Progenitor cell of endocrine pancreas (in vitro differentiated cells): ENCODE measurements at regions not wholly inside any gene's neighbourhood (a gene's known extent, or its start where the extent isn't known, plus 50 kb on each side); places are given as distances from the start of the nearest gene placed in this dataset.

Experiments
- DNase-seq: peaks from one replicate; pipeline ENCODE4 v3.0.0; 2021; ENCODE audit warnings: low spot score; ENCODE audit not compliant: unreplicated experiment
- H3K27ac Mint-ChIP-seq: 2 replicates; pipeline ENCODE4 v1.8.0; 2021; ENCODE audit warnings: mild to moderate bottlenecking, moderate library complexity, mixed read lengths
- H3K27me3 Mint-ChIP-seq: 2 replicates; pipeline ENCODE4 v1.8.0; 2021; ENCODE audit warnings: mixed read lengths
- H3K36me3 Mint-ChIP-seq: 2 replicates; pipeline ENCODE4 v1.8.0; 2022; ENCODE audit warnings: mixed read lengths; ENCODE audit not compliant: insufficient read depth
- H3K4me1 Mint-ChIP-seq: 2 replicates; pipeline ENCODE4 v1.8.0; 2021; ENCODE audit warnings: low read depth, mixed read lengths
- H3K4me3 Mint-ChIP-seq: 2 replicates; pipeline ENCODE4 v1.8.0; 2021; ENCODE audit warnings: low read depth, mild to moderate bottlenecking, moderate library complexity, mixed read lengths
- H3K9me3 Mint-ChIP-seq: 2 replicates; pipeline ENCODE4 v1.8.0; 2021; ENCODE audit warnings: low read depth, mixed read lengths
- TF ChIP-seq, protein P1 (sequence below): fragments of 200-600 bp; sonication (generic); IDR thresholded peaks from one replicate; pipeline ENCODE4 v1.5.0; 2021; ENCODE audit warnings: antibody characterized with exemption, mild to moderate bottlenecking; ENCODE audit not compliant: unreplicated experiment

DNA sequence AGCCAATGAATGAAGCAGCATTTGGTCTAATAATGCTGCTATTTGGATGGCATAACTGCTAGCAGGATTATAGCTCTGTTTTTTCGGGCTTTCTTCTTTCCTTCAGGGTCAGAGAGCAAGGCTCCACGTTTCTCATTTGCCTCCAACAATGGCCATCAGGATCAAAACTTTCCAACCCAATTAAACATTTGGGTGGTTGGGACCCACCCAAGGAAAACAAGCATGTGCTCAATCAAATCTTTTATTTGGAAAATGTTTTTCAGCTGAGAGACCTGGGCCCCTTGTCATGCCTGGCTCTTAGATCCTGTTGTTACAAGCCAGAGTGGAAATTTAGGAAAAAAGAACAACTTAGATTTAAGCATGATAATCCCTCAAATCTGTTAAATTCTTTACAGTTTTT lies 373.1 kb upstream of the USP24 start:
- Mint-ChIP-seq H3K36me3 (no peaks in the 10 kb centered on the region), H3K9me3 (no peaks in the 10 kb centered on the region), H3K4me1 (peaks cover 10% of the 10 kb centered on the region), H3K27me3 (peaks cover 19% of the 10 kb centered on the region), H3K4me3 (no peak overlapping the region), H3K27ac (no peak overlapping the region)
- no peak for DNase-seq
- TF ChIP-seq, protein P1, sequence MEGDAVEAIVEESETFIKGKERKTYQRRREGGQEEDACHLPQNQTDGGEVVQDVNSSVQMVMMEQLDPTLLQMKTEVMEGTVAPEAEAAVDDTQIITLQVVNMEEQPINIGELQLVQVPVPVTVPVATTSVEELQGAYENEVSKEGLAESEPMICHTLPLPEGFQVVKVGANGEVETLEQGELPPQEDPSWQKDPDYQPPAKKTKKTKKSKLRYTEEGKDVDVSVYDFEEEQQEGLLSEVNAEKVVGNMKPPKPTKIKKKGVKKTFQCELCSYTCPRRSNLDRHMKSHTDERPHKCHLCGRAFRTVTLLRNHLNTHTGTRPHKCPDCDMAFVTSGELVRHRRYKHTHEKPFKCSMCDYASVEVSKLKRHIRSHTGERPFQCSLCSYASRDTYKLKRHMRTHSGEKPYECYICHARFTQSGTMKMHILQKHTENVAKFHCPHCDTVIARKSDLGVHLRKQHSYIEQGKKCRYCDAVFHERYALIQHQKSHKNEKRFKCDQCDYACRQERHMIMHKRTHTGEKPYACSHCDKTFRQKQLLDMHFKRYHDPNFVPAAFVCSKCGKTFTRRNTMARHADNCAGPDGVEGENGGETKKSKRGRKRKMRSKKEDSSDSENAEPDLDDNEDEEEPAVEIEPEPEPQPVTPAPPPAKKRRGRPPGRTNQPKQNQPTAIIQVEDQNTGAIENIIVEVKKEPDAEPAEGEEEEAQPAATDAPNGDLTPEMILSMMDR, result no peak

DNA sequence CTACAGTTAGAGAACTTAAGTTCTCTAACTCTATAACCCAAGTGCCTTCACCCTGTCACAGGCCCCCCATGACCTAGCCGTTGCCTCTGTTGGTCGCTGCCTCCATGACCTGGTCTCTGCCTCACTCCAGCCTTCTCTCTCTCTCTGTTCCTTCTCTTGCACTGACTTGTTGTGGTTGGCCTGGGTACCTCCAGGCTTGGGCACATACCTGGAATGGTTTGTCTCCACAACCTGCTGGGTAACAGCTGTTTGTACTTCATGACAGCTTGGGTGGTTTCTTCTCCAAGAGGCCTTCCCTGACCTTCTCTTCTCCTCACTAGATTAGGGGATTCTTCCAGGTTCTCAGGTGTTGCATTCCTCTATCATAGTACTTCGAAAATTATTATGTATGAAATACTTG lies 371.6 kb upstream of the USP24 start:
- no peaks in the 10 kb centered on the region for H3K36me3 Mint-ChIP-seq
- H3K9me3 Mint-ChIP-seq, result no peaks in the 10 kb centered on the region
- TF ChIP-seq, protein P1, result no peak
- DNase-seq, result no peak
- peaks cover 16% of the 10 kb centered on the region for H3K27me3 Mint-ChIP-seq
- H3K27ac Mint-ChIP-seq, result no peak overlapping the region
- H3K4me1 Mint-ChIP-seq, result peaks cover 7% of the 10 kb centered on the region
- no peak overlapping the region for H3K4me3 Mint-ChIP-seq

DNA sequence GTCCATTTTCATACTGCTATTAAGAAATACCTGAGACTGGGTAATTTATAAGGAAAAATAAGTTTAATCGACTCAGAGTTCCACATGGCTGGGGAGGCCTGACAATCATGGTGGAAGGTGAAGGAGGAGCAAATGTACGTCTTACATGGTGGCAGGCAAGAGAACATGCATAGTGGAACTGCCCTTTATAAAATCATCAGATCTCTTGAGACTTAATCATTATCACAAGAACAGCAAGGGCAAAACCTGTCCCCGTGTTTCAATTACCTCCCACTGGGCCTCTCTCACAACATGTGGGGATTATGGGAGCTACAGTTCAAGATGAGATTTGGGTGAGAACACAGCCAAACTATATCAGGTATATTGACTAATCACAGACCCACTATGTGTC lies 370.2 kb upstream of the USP24 start:
- Mint-ChIP-seq H3K27me3 (peaks cover 12% of the 10 kb centered on the region), H3K4me1 (peaks cover 7% of the 10 kb centered on the region), H3K9me3 (no peaks in the 10 kb centered on the region), H3K27ac (no peak overlapping the region), H3K4me3 (no peak overlapping the region), H3K36me3 (no peaks in the 10 kb centered on the region)
- TF ChIP-seq, protein P1, result no peak
- no peak for DNase-seq

DNA sequence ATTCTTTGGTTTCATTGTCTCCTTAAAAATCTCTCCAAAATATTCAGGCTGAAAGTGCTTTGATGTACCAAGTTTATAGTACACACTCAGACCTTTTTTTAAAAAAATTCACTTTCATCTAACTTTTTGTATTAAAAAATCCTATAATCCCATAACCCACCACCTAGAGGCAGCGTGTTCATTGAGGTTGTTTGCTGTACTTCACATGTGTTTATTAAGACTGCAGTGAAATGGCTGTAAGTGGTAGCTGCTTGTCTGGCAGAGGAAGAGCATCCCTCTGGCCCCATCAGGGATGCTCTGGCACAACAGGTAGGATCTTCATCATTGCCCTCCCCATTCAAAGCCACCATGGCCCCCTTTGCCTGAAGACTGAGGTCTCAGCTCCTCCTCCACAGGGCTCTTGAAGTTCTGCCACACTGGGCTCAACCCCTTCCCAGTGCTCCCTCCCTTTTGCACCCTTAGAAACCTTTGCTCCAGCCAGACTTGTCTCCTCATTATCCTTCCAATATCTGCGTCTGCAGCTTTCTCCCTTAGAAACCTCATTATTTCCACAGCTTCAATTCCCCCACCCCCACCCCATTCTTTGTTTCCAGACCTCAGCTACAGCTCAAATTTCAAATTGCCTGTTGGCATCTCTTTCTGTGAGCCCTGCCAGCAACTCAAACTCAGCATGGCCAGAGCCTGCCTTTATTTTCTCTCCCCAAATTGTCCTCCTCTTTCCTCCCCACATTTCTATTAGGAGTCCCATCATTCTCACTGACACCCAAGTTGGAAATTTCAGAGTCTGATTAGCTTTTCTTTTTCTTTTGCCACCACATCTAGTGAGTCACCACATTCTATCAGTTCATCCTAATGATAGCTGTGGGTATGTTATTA lies 369.6 kb upstream of the USP24 start:
- H3K4me3 Mint-ChIP-seq, result no peak overlapping the region

DNA sequence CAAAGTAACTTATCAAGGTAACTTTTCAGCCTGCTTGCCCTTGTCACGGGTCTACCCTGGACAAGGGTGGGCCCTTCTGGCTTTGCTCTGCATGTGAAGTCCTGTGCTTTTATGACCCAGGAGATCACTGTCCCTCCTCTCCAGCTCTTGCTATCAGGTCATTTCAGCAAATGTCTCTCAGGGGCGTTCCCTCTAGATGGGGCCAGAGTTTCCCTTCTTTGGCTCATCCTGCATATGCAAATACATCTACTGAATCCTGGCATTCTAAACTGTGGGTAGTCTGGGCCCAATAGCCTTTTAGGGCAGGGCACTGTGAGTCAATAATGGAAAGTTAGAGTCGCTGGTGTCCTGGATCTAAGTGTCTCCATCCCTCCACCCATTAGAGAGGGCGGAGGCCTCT lies 366.9 kb upstream of the USP24 start:
- Mint-ChIP-seq H3K9me3 (no peaks in the 10 kb centered on the region), H3K27ac (no peak overlapping the region), H3K4me1 (peaks cover 7% of the 10 kb centered on the region), H3K4me3 (no peak overlapping the region), H3K27me3 (peaks cover 18% of the 10 kb centered on the region), H3K36me3 (no peaks in the 10 kb centered on the region)
- no peak for DNase-seq
- TF ChIP-seq, protein P1, result no peak

More for the DNA sequence above, 369.6 kb upstream of the USP24 start:
- Mint-ChIP-seq H3K27me3 (peaks cover 12% of the 10 kb centered on the region), H3K4me1 (peaks cover 7% of the 10 kb centered on the region), H3K9me3 (no peaks in the 10 kb centered on the region), H3K36me3 (no peaks in the 10 kb centered on the region), H3K27ac (no peak overlapping the region)
- no peak for DNase-seq
- TF ChIP-seq, protein P1, result no peak
